Left ventricle myocardium superior (tissue), 1 donor: ENCODE measurements at regions not wholly inside any gene's neighbourhood (a gene's known extent, or its start where the extent isn't known, plus 50 kb on each side); places are given as distances from the start of the nearest gene placed in this dataset.
A peak's percentile ranks its signal among the peaks of the same experiment; 100 is the strongest.
"Not testable (repeated sequence)": the region's sequence is repeated elsewhere in the genome, so short reads cannot be mapped to it uniquely, and the experiment has no call there.

ENCODE experiments used
- ATAC-seq: fragments of 200-7000 bp; cut with Tn5 transposase; one replicate; pipeline ENCODE4 v1.9.1; 2020; ENCODE audit warnings: mild to moderate bottlenecking, moderate library complexity
- DNase-seq: peaks from one replicate; pipeline ENCODE4 v3.0.0-alpha.2; 2020
- intact Hi-C: fragments of 100-400 bp; cut with micrococcal nuclease; formaldehyde crosslinking; loops from one replicate; pipeline ENCODE4 v1.11.0; 2022
- donor health status: DM: no; HTN: yes; CAD: no; lungs with severe emphysema.

DNA sequence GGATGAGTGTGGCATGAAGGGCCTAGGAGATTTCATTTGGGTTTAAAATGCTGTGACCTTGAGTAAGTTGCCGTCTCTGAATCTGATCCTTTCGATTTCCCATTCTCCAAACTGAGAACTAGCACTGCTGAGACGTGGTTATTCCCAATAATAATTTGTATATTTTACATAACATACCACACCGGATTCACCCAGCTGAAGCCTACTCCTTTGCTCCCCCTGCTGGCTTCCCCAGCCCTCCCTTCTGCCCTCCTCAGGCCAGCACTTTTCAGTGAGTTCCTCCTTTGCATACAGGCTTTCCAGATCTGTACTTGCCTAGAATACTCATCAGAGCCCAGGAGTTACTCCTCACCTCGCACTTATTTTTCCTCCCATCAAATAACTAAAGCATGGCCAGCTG is 255.1 kb downstream of the OR4F29 start:
- intact Hi-C loops, ATAC-seq, DNase-seq: not testable (repeated sequence)

DNA sequence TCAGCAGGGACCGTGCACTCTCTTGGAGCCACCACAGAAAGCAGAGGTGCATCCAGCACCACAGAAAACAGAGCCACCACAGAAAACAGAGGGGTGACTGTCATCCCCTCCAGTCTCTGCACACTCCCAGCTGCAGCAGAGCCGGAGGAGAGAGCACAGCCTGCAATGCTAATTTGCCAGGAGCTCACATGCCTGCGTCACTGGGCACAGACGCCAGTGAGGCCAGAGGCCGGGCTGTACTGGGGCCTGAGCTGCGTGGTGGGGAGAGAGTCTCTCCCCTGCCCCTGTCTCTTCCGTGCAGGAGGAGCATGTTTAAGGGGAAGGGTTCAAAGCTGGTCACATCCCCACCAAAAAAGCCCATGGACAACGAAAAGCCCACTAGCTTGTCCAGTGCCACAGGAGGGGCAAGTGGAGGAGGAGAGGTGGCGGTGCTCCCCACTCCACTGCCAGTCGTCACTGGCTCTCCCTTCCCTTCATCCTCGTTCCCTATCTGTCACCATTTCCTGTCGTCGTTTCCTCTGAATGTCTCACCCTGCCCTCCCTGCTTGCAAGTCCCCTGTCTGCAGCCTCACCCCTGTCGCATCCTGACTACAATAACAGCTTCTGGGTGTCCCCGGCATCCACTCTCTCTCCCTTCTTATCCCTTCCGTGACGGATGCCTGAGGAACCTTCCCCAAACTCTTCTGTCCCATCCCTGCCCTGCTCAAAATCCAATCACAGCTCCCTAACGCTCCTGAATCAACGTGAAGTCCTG is 260.0 kb downstream of the OR4F29 start:
- intact Hi-C loops, ATAC-seq: not testable (repeated sequence)
- peak; percentile 53 for DNase-seq

DNA sequence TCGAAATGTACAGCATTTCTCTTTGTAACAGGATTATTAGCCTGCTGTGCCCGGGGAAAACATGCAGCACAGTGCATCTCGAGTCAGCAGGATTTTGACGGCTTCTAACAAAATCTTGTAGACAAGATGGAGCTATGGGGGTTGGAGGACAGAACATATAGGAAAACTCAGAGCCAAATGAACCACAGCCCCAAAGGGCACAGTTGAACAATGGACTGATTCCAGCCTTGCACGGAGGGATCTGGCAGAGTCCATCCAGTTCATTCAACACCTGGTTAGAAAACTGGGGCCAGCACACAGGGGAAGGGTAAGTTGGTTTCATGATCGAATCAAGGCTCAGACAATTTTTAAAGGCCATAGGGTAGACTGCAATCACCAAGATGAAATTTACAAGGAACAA is 260.8 kb downstream of the OR4F29 start:
- ATAC-seq, DNase-seq: not testable (repeated sequence)

DNA sequence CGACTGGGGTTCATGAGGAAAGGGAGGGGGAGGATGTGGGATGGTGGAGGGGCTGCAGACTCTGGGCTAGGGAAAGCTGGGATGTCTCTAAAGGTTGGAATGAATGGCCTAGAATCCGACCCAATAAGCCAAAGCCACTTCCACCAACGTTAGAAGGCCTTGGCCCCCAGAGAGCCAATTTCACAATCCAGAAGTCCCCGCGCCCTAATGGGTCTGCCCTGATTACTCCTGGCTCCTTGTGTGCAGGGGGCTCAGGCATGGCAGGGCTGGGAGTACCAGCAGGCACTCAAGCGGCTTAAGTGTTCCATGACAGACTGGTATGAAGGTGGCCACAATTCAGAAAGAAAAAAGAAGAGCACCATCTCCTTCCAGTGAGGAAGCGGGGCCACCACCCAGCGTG is 261.6 kb downstream of the OR4F29 start:
- DNase-seq, intact Hi-C loops, ATAC-seq: not testable (repeated sequence)

More for the DNA sequence above, 260.8 kb downstream of the OR4F29 start:
- intact Hi-C loops: not testable (repeated sequence)

DNA sequence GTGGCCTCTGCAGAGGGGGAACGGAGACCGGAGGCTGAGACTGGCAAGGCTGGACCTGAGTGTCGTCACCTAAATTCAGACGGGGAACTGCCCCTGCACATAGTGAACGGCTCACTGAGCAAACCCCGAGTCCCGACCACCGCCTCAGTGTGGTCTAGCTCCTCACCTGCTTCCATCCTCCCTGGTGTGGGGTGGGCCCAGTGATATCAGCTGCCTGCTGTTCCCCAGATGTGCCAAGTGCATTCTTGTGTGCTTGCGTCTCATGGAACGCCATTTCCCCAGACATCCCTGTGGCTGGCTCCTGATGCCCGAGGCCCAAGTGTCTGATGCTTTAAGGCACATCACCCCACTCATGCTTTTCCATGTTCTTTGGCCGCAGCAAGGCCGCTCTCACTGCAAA is 262.2 kb downstream of the OR4F29 start:
- intact Hi-C loops, ATAC-seq, DNase-seq: not testable (repeated sequence)

DNA sequence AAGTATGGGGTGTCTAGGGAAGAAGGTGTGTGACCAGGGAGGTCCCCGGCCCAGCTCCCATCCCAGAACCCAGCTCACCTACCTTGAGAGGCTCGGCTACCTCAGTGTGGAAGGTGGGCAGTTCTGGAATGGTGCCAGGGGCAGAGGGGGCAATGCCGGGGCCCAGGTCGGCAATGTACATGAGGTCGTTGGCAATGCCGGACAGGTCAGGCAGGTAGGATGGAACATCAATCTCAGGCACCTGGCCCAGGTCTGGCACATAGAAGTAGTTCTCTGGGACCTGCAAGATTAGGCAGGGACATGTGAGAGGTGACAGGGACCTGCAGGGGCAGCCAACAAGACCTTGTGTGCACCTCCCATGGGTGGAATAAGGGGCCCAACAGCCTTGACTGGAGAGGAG is 264.2 kb downstream of the OR4F29 start:
- intact Hi-C loops, ATAC-seq, DNase-seq: not testable (repeated sequence)

DNA sequence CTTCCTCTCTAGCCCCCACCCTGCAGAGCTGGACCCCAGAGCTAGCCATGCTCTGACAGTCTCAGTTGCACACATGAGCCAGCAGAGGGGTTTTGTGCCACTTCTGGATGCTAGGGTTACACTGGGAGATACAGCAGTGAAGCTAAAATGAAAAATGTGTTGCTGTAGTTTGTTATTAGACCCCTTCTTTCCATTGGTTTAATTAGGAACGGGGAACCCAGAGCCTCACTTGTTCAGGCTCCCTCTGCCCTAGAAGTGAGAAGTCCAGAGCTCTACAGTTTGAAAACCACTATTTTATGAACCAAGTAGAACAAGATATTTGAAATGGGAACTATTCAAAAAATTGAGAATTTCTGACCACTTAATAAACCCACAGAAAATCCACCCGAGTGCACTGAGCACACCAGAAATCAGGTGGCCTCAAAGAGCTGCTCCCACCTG is 264.8 kb downstream of the OR4F29 start:
- ATAC-seq, DNase-seq, intact Hi-C loops: not testable (repeated sequence)

DNA sequence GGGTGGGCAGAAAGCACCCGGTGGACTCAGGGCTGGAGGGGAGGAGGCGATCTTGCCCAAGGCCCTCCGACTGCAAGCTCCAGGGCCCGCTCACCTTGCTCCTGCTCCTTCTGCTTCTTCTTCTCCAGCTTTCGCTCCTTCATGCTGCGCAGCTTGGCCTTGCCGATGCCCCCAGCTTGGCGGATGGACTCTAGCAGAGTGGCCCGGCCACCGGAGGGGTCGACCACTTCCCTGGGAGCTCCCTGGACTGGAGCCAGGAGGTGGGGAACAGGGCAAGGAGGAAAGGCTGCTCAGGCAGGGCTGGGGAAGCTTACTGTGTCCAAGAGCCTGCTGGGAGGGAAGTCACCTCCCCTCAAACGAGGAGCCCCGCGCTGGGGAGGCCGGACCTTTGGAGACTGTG is 265.3 kb downstream of the OR4F29 start:
- DNase-seq: not testable (repeated sequence)

DNA sequence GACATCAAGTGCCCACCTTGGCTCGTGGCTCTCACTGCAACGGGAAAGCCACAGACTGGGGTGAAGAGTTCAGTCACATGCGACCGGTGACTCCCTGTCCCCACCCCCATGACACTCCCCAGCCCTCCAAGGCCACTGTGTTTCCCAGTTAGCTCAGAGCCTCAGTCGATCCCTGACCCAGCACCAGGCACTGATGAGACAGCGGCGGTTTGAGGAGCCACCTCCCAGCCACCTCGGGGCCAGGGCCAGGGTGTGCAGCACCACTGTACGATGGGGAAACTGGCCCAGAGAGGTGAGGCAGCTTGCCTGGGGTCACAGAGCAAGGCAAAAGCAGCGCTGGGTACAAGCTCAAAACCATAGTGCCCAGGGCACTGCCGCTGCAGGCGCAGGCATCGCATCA is 266.0 kb downstream of the OR4F29 start:
- DNase-seq, ATAC-seq, intact Hi-C loops: not testable (repeated sequence)

More for the DNA sequence above, 265.3 kb downstream of the OR4F29 start:
- ATAC-seq, intact Hi-C loops: not testable (repeated sequence)

DNA sequence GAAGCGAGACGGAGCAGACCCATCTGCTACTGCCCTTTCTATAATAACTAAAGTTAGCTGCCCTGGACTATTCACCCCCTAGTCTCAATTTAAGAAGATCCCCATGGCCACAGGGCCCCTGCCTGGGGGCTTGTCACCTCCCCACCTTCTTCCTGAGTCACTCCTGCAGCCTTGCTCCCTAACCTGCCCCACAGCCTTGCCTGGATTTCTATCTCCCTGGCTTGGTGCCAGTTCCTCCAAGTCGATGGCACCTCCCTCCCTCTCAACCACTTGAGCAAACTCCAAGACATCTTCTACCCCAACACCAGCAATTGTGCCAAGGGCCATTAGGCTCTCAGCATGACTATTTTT is 267.2 kb downstream of the OR4F29 start:
- DNase-seq, intact Hi-C loops, ATAC-seq: not testable (repeated sequence)

DNA sequence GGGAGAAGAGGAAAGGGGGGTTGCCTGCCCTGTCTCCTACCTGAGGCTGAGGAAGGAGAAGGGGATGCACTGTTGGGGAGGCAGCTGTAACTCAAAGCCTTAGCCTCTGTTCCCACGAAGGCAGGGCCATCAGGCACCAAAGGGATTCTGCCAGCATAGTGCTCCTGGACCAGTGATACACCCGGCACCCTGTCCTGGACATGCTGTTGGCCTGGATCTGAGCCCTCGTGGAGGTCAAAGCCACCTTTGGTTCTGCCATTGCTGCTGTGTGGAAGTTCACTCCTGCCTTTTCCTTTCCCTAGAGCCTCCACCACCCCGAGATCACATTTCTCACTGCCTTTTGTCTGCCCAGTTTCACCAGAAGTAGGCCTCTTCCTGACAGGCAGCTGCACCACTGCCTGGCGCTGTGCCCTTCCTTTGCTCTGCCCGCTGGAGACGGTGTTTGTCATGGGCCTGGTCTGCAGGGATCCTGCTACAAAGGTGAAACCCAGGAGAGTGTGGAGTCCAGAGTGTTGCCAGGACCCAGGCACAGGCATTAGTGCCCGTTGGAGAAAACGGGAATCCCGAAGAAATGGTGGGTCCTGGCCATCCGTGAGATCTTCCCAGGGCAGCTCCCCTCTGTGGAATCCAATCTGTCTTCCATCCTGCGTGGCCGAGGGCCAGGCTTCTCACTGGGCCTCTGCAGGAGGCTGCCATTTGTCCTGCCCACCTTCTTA is 267.7 kb downstream of the OR4F29 start:
- ATAC-seq, intact Hi-C loops: not testable (repeated sequence)
- peak; percentile 24 for DNase-seq

DNA sequence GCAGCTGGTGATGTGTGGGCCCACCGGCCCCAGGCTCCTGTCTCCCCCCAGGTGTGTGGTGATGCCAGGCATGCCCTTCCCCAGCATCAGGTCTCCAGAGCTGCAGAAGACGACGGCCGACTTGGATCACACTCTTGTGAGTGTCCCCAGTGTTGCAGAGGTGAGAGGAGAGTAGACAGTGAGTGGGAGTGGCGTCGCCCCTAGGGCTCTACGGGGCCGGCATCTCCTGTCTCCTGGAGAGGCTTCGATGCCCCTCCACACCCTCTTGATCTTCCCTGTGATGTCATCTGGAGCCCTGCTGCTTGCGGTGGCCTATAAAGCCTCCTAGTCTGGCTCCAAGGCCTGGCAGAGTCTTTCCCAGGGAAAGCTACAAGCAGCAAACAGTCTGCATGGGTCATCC is 268.4 kb downstream of the OR4F29 start:
- ATAC-seq, DNase-seq, intact Hi-C loops: not testable (repeated sequence)

DNA sequence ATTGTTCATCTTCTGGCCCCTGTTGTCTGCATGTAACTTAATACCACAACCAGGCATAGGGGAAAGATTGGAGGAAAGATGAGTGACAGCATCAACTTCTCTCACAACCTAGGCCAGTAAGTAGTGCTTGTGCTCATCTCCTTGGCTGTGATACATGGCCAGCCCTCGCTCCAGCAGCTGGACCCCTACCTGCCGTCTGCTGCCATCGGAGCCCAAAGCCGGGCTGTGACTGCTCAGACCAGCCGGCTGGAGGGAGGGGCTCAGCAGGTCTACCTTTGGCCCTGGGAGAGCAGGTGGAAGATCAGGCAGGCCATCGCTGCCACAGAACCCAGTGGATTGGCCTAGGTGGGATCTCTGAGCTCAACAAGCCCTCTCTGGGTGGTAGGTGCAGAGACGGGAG is 268.8 kb downstream of the OR4F29 start:
- DNase-seq: peak; percentile 11
- intact Hi-C loops, ATAC-seq: not testable (repeated sequence)

DNA sequence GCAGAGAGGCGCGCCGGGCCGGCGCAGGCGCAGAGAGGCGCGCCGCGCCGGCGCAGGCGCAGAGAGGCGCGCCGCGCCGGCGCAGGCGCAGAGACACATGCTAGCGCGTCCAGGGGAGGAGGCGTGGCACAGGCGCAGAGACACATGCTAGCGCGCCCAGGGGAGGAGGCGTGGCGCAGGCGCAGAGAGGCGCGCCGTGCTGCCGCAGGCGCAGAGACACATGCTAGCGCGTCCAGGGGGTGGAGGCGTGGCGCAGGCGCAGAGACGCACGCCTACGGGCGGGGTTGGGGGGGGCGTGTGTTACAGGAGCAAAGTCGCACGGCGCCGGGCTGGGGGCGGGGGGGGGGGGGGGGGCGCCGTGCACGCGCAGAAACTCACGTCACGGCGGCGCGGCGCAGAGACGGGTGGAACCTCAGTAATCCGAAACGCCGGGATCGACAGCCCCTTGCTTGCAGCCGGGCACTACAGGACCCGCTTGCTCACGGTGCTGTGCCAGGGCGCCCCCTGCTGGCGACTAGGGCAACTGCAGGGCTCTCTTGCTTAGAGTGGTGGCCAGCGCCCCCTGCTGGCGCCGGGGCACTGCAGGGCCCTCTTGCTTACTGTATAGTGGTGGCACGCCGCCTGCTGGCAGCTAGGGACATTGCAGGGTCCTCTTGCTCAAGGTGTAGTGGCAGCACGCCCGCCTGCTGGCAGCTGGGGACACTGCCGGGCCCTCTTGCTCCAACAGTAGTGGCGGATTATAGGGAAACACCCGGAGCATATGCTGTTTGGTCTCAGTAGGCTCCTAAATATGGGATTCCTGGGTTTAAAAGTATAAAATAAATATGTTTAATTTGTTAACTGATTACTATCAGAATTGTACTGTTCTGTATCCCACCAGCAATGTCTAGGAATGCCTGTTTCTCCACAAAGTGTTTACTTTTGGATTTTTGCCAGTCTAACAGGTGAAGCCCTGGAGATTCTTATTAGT is 269.9 kb downstream of the OR4F29 start:
- intact Hi-C loops: not testable (repeated sequence)
- DNase-seq: peak; percentile 67
- ATAC-seq: peak; percentile 47

DNA sequence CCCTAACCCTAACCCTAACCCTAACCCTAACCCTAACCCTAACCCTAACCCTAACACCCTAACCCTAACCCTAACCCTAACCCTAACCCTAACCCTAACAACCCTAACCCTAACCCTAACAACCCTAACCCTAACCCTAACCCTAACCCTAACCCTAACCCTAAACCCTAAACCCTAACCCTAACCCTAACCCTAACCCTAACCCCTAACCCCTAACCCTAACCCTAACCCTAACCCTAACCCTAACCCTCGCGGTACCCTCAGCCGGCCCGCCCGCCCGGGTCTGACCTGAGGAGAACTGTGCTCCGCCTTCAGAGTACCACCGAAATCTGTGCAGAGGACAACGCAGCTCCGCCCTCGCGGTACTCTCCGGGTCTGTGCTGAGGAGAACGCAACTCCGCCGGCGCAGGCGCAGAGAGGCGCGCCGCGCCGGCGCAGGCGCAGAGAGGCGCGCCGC is 270.7 kb downstream of the OR4F29 start:
- peak; percentile 50 for ATAC-seq
- intact Hi-C loops: not testable (repeated sequence)
- peak; percentile 28 for DNase-seq

DNA sequence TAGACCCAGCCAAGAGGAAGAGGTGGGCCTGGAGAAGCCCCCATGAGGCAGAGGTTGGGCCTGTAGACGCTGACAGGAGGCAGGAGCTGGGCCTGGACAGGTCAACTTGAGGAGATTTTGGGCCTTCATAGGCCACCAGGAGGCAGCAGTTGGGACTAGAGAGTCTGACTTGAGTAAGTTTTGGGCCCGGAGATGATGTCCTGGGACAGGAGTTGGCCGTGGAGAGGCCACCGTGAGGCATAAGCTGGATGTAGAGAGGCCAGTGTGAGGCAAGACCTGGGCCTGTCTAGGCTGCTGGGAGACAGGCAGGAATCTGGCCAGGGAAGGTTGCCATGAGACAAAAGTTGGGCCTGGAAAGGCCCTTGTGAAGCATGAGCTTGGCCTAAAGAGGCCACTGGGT is 312.6 kb downstream of the OR4F29 start:
- ATAC-seq, intact Hi-C loops, DNase-seq: not testable (repeated sequence)

DNA sequence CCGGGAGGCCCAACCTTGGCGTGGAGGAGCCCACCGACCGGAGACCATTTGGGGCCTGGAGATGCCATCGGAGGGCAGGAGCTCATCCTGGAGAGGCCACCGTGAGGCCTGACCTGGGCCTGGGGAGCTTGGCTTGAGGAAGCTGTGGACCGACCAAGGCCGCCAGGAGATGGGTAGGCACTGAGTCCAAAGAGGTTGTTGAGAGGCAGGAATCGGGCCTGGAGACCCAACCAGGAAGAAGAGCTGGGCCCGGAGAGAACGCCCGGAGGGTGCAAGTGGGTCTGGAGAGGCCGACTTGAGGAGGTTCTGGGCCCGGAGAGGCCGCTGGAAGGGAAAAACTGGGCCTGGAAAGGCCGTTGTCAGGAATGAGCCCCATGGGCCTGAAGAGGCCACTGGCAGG is 313.8 kb downstream of the OR4F29 start:
- DNase-seq, intact Hi-C loops, ATAC-seq: not testable (repeated sequence)

DNA sequence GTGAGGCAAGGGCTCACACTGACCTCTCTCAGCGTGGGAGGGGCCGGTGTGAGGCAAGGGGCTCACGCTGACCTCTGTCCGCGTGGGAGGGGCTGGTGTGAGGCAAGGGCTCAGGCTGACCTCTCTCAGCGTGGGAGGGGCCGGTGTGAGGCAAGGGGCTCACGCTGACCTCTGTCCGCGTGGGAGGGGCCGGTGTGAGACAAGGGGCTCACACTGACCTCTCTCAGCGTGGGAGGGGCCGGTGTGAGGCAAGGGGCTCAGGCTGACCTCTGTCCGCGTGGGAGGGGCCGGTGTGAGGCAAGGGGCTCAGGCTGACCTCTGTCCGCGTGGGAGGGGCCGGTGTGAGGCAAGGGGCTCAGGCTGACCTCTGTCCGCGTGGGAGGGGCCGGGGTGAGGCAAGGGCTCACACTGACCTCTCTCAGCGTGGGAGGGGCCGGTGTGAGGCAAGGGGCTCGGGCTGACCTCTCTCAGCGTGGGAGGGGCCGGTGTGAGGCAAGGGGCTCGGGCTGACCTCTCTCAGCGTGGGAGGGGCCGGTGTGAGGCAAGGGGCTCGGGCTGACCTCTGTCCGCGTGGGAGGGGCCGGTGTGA is 315.0 kb downstream of the OR4F29 start:
- ATAC-seq, DNase-seq, intact Hi-C loops: not testable (repeated sequence)
